Ovary (tissue), 7 donors: ENCODE measurements at regions not wholly inside any gene's neighbourhood (a gene's known extent, or its start where the extent isn't known, plus 50 kb on each side); places are given as distances from the start of the nearest gene placed in this dataset.

Experiments used
- DNase-seq, 5 donors: peaks; one replicate each; pipeline ENCODE4 v3.0.0-alpha.2; 2019 to 2020
- H3K27ac ChIP-seq, 2 donors: fragments of 200-600 bp; one replicate each; pipeline versions ENCODE4 v1.5.1 to v1.8.0; 2019 to 2022
- H3K27me3 ChIP-seq: fragments of 200-600 bp; one replicate; pipeline ENCODE4 v1.8.0; 2022
- H3K36me3 ChIP-seq: fragments of 200-600 bp; sonication (generic); one replicate; pipeline ENCODE4 v1.5.1; 2019
- H3K4me1 ChIP-seq: one replicate; pipeline ENCODE4 v1.8.1; 2013; ENCODE audit warnings: mild to moderate bottlenecking, moderate library complexity; ENCODE audit not compliant: insufficient read depth
- H3K4me3 ChIP-seq: fragments of 200-600 bp; sonication (generic); one replicate; pipeline ENCODE4 v1.5.1; 2017
- H3K9me3 ChIP-seq, 2 donors: fragments of 200-600 bp in 1 of 2; sonication (generic) in 1 of 2; one replicate each; pipeline versions ENCODE4 v1.5.1 to v1.8.1; 2013 to 2019; ENCODE audit warnings: mild to moderate bottlenecking in 1 of 2, moderate library complexity in 1 of 2
- CTCF ChIP-seq, 3 donors: fragments of 450-650 bp in 2 of 3; fragments of 200-600 bp in 1 of 3; IDR thresholded peaks; one replicate each; pipeline versions ENCODE4 v1.5.1 to v1.8.0; 2016 to 2022; ENCODE audit warnings: antibody characterized with exemption in 3 of 3, mild to moderate bottlenecking in 1 of 3
- EP300 ChIP-seq: sonication (generic); formaldehyde crosslinking; IDR thresholded peaks from one replicate; pipeline ENCODE4 v1.6.1; 2017; ENCODE audit warnings: antibody characterized with exemption
- POLR2A ChIP-seq: fragments of 450-650 bp; IDR thresholded peaks from one replicate; pipeline ENCODE4 v1.6.1; 2017; ENCODE audit warnings: antibody characterized with exemption, mild to moderate bottlenecking, moderate library complexity
- WGBS, 3 donors: extraction: QIAGEN DNeasy Blood & Tissue Kit in 1 of 3; methylation state at CpG; one replicate each; pipeline versions ENCODE4 v1.1.5 to v1.1.7; 2013 to 2017; 5-methylcytosine and 5-hydroxymethylcytosine counted together
- intact Hi-C, 4 donors: fragments of 100-400 bp; cut with DNase I; formaldehyde crosslinking; loops; one replicate each; pipeline versions ENCODE4 v1.11.0 to v1.15.1; 2022 to 2023
- donor health status: DM: no; HTN: no; CAD: no; lungs with moderate emphysema.
- donor health status: DM: no; HTN: no; CAD: no.
- donor health status: Bipolar disorder and iron deficiency.
- donor health status: DM: no; HTN: no; CAD: no.
- donor health status: DM: yes; HTN: yes; CAD: no.

GRCh38 chr3:67090474-67090873 is 92.4 kb downstream of the KBTBD8 start:
- Histone ChIP-seq H3K27ac (no peak overlapping the region), H3K36me3 (no peaks in the 10 kb centered on the region), H3K4me3 (no peak overlapping the region), H3K4me1 (no peaks in the 10 kb centered on the region), H3K27me3 (peaks cover 3% of the 10 kb centered on the region), H3K9me3 (no peaks in the 10 kb centered on the region)
- DNase-seq = no peak
- no peak for TF ChIP-seq POLR2A
- no peak for TF ChIP-seq CTCF (IDR thresholded peaks at IDR 0.05)
- TF ChIP-seq EP300 = no peak
- intact Hi-C loops = no loop called here

GRCh38 chr3:67093305-67093704 is 95.2 kb downstream of the KBTBD8 start:
- DNase-seq = no peak
- no peaks in the 10 kb centered on the region for H3K36me3 ChIP-seq
- no peak for TF ChIP-seq EP300
- TF ChIP-seq CTCF (IDR thresholded peaks at IDR 0.05) = no peak
- TF ChIP-seq POLR2A = no peak
- H3K9me3 ChIP-seq = no peaks in the 10 kb centered on the region
- H3K27ac ChIP-seq = no peak overlapping the region
- peaks cover 3% of the 10 kb centered on the region for H3K27me3 ChIP-seq
- intact Hi-C loops = no loop called here
- no peaks in the 10 kb centered on the region for H3K4me1 ChIP-seq
- H3K4me3 ChIP-seq = no peak overlapping the region
- 83 to 94% (median 91%) methylated on average over 1 of the region's 1 CpG for WGBS, 3 donors

- Histone ChIP-seq H3K27me3 (peaks cover 3% of the 10 kb centered on the region), H3K27ac (no peak overlapping the region), H3K36me3 (no peaks in the 10 kb centered on the region), H3K4me1 (no peaks in the 10 kb centered on the region), H3K9me3 (no peaks in the 10 kb centered on the region), H3K4me3 (no peak overlapping the region)
- no peak for TF ChIP-seq CTCF (IDR thresholded peaks at IDR 0.05)
- DNase-seq = no peak
- 37 to 40% (median 40%) methylated on average over 5 of the region's 5 CpGs for WGBS, 3 donors
- intact Hi-C loops = no loop called here
Observed at GRCh38 chr3:67094167-67094566, 96.1 kb downstream of the KBTBD8 start.

GRCh38 chr3:67094774-67095173 is 96.7 kb downstream of the KBTBD8 start:
- DNase-seq = no peak
- no peak for TF ChIP-seq POLR2A
- no peak for TF ChIP-seq EP300
- no peak for TF ChIP-seq CTCF (IDR thresholded peaks at IDR 0.05)
- Histone ChIP-seq H3K4me3 (no peak overlapping the region), H3K27me3 (peaks cover 3% of the 10 kb centered on the region), H3K4me1 (no peaks in the 10 kb centered on the region), H3K36me3 (no peaks in the 10 kb centered on the region), H3K27ac (no peak overlapping the region), H3K9me3 (no peaks in the 10 kb centered on the region)
- intact Hi-C loops = no loop called here
- 33 to 51% (median 35%) methylated on average over 1 of the region's 1 CpG for WGBS, 3 donors

GRCh38 chr3:67104388-67104787 is 106.3 kb downstream of the KBTBD8 start:
- no peaks in the 10 kb centered on the region for H3K9me3 ChIP-seq
- TF ChIP-seq CTCF (IDR thresholded peaks at IDR 0.05) = no peak
- no peak for TF ChIP-seq EP300
- no peak for TF ChIP-seq POLR2A
- no peaks in the 10 kb centered on the region for H3K27me3 ChIP-seq
- no peaks in the 10 kb centered on the region for H3K4me1 ChIP-seq
- DNase-seq = no peak
- H3K4me3 ChIP-seq = no peak overlapping the region
- intact Hi-C loops = no loop called here
- no peaks in the 10 kb centered on the region for H3K36me3 ChIP-seq
- H3K27ac ChIP-seq = no peak overlapping the region
